Stimulated activated CD4-positive, alpha-beta T cell treated with anti-CD3 and anti-CD28 coated beads, Interleukin-1b, Interleukin-23, amount 100 ng/mL, for 24 hours (primary cell): ENCODE measurements at regions not wholly inside any gene's neighbourhood (a gene's known extent, or its start where the extent isn't known, plus 50 kb on each side); places are given as distances from the start of the nearest gene placed in this dataset.

ENCODE experiments used
- DNase-seq, 4 experiments: peaks; one replicate each; pipeline ENCODE4 v3.0.0-alpha.2; 2020; ENCODE audit warnings: low read depth in 4 of 4, low spot score in 1 of 4

- no peak for DNase-seq
These were observed 909.0 kb downstream of the CENPC start for GRCh38 chr4:66636349-66636748.

GRCh38 chr4:66633477-66633876 is 911.8 kb downstream of the CENPC start:
- DNase-seq = no peak

GRCh38 chr4:66629927-66630326 is 915.4 kb downstream of the CENPC start:
- DNase-seq = no peak

- DNase-seq = no peak
These were observed 917.2 kb downstream of the CENPC start for GRCh38 chr4:66628146-66628545.

- DNase-seq = no peak
These were observed 919.8 kb downstream of the CENPC start for GRCh38 chr4:66625480-66625879.

GRCh38 chr4:66613591-66613990 is 931.7 kb downstream of the CENPC start:
- DNase-seq = no peak

- DNase-seq = no peak
These were observed 936.3 kb downstream of the CENPC start for GRCh38 chr4:66609014-66609413.

- DNase-seq = no peak
These were observed 936.6 kb upstream of the EPHA5 start for GRCh38 chr4:66606908-66607307.

GRCh38 chr4:66606215-66606614 is 935.9 kb upstream of the EPHA5 start:
- no peak for DNase-seq

GRCh38 chr4:66604192-66604591 is 933.9 kb upstream of the EPHA5 start:
- DNase-seq = no peak

GRCh38 chr4:66602622-66603021 is 932.3 kb upstream of the EPHA5 start:
- DNase-seq = no peak

- no peak for DNase-seq
These were observed 921.7 kb upstream of the EPHA5 start for GRCh38 chr4:66591968-66592367.

- no peak for DNase-seq
These were observed 920.4 kb upstream of the EPHA5 start for GRCh38 chr4:66590488-66591215.

GRCh38 chr4:66589183-66589582 is 918.9 kb upstream of the EPHA5 start:
- no peak for DNase-seq

GRCh38 chr4:66585767-66586166 is 915.5 kb upstream of the EPHA5 start:
- no peak for DNase-seq

GRCh38 chr4:66577922-66578321 is 907.6 kb upstream of the EPHA5 start:
- DNase-seq = no peak

GRCh38 chr4:66575008-66575696 is 904.9 kb upstream of the EPHA5 start:
- no peak for DNase-seq

- DNase-seq = no peak
These were observed 904.1 kb upstream of the EPHA5 start for GRCh38 chr4:66574145-66574978.

- DNase-seq = no peak
These were observed 902.7 kb upstream of the EPHA5 start for GRCh38 chr4:66572949-66573348.

GRCh38 chr4:66571145-66571695 is 900.9 kb upstream of the EPHA5 start:
- no peak for DNase-seq

- no peak for DNase-seq
These were observed 898.9 kb upstream of the EPHA5 start for GRCh38 chr4:66569228-66569627.

GRCh38 chr4:66568431-66568830 is 898.1 kb upstream of the EPHA5 start:
- no peak for DNase-seq
